ENCODE measurements at regions not wholly inside any gene's neighbourhood (a gene's known extent, or its start where the extent isn't known, plus 50 kb on each side); places are given as distances from the start of the nearest gene placed in this dataset.

DNA sequence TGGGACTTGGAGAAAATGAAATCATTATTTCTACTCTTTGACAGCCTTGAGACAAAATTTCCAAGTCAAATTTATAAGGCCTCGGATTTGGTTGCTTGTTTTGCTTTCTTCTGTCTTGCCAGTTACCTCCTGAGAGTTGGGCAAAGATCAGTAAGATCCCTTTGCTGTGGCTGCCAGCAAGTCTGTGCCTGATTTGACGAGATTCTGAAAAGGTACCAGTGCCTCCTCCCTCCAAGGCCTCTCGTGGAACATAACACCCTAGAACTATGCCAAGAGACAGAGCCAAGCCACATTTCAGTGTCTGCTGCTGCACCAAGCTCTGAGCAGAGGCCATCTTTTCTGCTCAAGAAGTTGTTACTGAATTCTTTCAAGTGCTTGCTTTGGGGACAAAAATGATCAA, 61.0 kb downstream of the GTPBP8 start:
- H3K4me3 ChIP-seq (ENCODE audit: low read length) = no peak overlapping the region
- peaks cover 5% of the 10 kb centered on the region for H3K4me1 ChIP-seq (ENCODE audit: control insufficient read depth, insufficient read depth, low read length)
- no peak overlapping the region for H3K9ac ChIP-seq (ENCODE audit: low read length)
- no peaks in the 10 kb centered on the region for H3K27me3 ChIP-seq (ENCODE audit: control insufficient read depth, insufficient read depth, low read length)
- no peaks in the 10 kb centered on the region for H3K9me3 ChIP-seq (ENCODE audit: control insufficient read depth, low read length)
- no peaks in the 10 kb centered on the region for H3K36me3 ChIP-seq (ENCODE audit: control insufficient read depth, insufficient read depth, low read length)

GRCh38 chr3:113053169-113053568, 62.4 kb downstream of the GTPBP8 start:
- H3K4me3 ChIP-seq (ENCODE audit: low read length) = no peak overlapping the region
- no peaks in the 10 kb centered on the region for H3K27me3 ChIP-seq (ENCODE audit: control insufficient read depth, insufficient read depth, low read length)
- H3K9ac ChIP-seq (ENCODE audit: low read length) = no peak overlapping the region

DNA sequence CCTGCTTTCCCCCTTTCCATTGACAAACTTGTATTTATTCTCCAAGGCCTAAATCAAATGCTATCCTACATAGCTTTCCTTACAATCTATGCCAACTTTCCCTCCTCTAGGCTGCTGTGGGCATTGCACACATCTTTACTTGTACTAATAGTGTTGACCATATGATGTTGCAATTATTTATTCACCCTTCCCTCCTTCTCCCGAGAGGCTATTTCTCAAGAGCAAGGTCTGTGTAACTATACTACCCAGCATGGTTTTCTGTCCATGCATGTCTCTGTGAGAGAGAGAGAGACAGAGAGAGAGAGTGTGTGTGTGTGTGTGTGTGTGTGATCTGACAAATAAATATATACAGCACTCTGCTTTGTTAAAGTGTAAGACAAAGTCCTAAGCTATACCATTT, 63.8 kb downstream of the GTPBP8 start:
- no peaks in the 10 kb centered on the region for H3K27me3 ChIP-seq (ENCODE audit: control insufficient read depth, insufficient read depth, low read length)
- no peaks in the 10 kb centered on the region for H3K9me3 ChIP-seq (ENCODE audit: control insufficient read depth, low read length)
- H3K4me1 ChIP-seq (ENCODE audit: control insufficient read depth, insufficient read depth, low read length) = peaks cover 5% of the 10 kb centered on the region
- H3K4me3 ChIP-seq (ENCODE audit: low read length) = no peak overlapping the region
- no peaks in the 10 kb centered on the region for H3K36me3 ChIP-seq (ENCODE audit: control insufficient read depth, insufficient read depth, low read length)
- no peak overlapping the region for H3K9ac ChIP-seq (ENCODE audit: low read length)

More at GRCh38 chr3:113053169-113053568, 62.4 kb downstream of the GTPBP8 start:
- peaks cover 5% of the 10 kb centered on the region for H3K4me1 ChIP-seq (ENCODE audit: control insufficient read depth, insufficient read depth, low read length)
- no peaks in the 10 kb centered on the region for H3K9me3 ChIP-seq (ENCODE audit: control insufficient read depth, low read length)
- H3K36me3 ChIP-seq (ENCODE audit: control insufficient read depth, insufficient read depth, low read length) = no peaks in the 10 kb centered on the region

DNA sequence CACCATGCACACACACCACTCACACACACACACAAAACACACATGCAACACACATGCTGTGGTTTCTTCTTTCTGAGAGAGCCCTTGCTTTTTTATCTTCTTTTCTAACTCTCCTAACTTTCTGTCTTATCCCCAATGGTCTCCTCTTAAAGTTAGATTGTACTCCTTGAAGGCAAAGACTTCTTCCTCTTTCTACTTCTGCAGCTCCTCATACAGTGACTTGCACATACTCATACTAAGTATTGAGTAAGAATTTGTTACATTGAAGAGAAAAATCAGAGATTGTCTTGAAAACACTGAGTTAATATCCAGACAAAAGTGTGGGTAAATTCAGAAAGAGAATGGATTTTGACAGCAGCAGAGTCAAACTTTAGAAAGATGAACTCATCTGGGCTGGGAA, 64.4 kb downstream of the GTPBP8 start:
- no peaks in the 10 kb centered on the region for H3K36me3 ChIP-seq (ENCODE audit: control insufficient read depth, insufficient read depth, low read length)
- H3K27me3 ChIP-seq (ENCODE audit: control insufficient read depth, insufficient read depth, low read length) = no peaks in the 10 kb centered on the region
- H3K4me1 ChIP-seq (ENCODE audit: control insufficient read depth, insufficient read depth, low read length) = peaks cover 5% of the 10 kb centered on the region
- H3K4me3 ChIP-seq (ENCODE audit: low read length) = no peak overlapping the region
- H3K9ac ChIP-seq (ENCODE audit: low read length) = no peak overlapping the region
- no peaks in the 10 kb centered on the region for H3K9me3 ChIP-seq (ENCODE audit: control insufficient read depth, low read length)

DNA sequence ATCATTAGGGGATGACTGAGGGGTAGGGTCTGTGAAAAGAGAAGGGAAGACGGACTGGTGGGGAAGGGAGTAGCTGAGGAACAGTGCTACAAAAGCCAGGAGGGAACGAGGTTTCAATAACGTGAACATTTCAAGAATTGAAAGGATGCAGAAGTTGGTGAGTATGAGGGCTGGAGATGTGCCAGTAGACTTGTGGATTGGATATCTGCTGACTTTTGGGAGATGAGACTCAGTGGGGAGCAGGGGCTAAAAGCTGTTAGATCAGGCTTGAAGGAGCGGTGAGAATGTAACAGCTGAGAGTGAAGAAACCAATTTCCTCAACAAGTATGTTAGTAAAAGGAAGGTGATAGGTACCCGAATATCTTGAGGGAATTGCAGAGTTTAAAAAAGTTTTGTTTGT, 65.2 kb downstream of the GTPBP8 start:
- Histone ChIP-seq H3K4me3 (ENCODE audit: low read length) (no peak overlapping the region), H3K9me3 (ENCODE audit: control insufficient read depth, low read length) (no peaks in the 10 kb centered on the region), H3K4me1 (ENCODE audit: control insufficient read depth, insufficient read depth, low read length) (peaks cover 5% of the 10 kb centered on the region), H3K9ac (ENCODE audit: low read length) (no peak overlapping the region), H3K27me3 (ENCODE audit: control insufficient read depth, insufficient read depth, low read length) (no peaks in the 10 kb centered on the region), H3K36me3 (ENCODE audit: control insufficient read depth, insufficient read depth, low read length) (no peaks in the 10 kb centered on the region)

DNA sequence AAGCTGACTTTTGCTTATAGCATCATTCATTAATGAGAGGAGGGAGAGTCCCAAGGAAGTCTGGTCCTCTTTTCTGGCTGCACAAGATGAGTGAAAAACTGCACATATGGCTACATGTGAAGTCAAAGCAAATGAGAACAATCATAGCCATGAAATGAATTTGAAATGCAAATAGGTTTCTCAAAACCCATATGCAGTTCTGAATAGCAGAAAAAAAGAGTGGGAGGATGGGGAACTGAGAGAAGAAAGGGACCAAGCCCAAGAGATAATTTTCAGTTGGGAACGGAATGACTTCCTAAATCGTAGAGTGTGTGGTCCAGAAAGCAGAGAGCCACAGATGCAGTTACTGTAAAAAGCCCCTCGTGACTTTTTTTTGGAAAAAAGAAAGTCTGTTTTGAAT, 66.3 kb downstream of the GTPBP8 start:
- Histone ChIP-seq H3K4me1 (ENCODE audit: control insufficient read depth, insufficient read depth, low read length) (no peaks in the 10 kb centered on the region), H3K27me3 (ENCODE audit: control insufficient read depth, insufficient read depth, low read length) (no peaks in the 10 kb centered on the region), H3K36me3 (ENCODE audit: control insufficient read depth, insufficient read depth, low read length) (no peaks in the 10 kb centered on the region), H3K9ac (ENCODE audit: low read length) (no peak overlapping the region), H3K9me3 (ENCODE audit: control insufficient read depth, low read length) (no peaks in the 10 kb centered on the region), H3K4me3 (ENCODE audit: low read length) (no peak overlapping the region)

- Histone ChIP-seq H3K4me1 (ENCODE audit: control insufficient read depth, insufficient read depth, low read length) (no peaks in the 10 kb centered on the region), H3K27me3 (ENCODE audit: control insufficient read depth, insufficient read depth, low read length) (no peaks in the 10 kb centered on the region), H3K36me3 (ENCODE audit: control insufficient read depth, insufficient read depth, low read length) (no peaks in the 10 kb centered on the region), H3K4me3 (ENCODE audit: low read length) (no peak overlapping the region), H3K9ac (ENCODE audit: low read length) (no peak overlapping the region), H3K9me3 (ENCODE audit: control insufficient read depth, low read length) (no peaks in the 10 kb centered on the region)
Measured at GRCh38 chr3:113058188-113058587, 67.4 kb downstream of the GTPBP8 start.

- Histone ChIP-seq H3K36me3 (ENCODE audit: control insufficient read depth, insufficient read depth, low read length) (no peaks in the 10 kb centered on the region), H3K9me3 (ENCODE audit: control insufficient read depth, low read length) (no peaks in the 10 kb centered on the region), H3K4me1 (ENCODE audit: control insufficient read depth, insufficient read depth, low read length) (no peaks in the 10 kb centered on the region), H3K27me3 (ENCODE audit: control insufficient read depth, insufficient read depth, low read length) (no peaks in the 10 kb centered on the region), H3K9ac (ENCODE audit: low read length) (no peak overlapping the region), H3K4me3 (ENCODE audit: low read length) (no peak overlapping the region)
Measured at GRCh38 chr3:113062705-113063104, 71.9 kb downstream of the GTPBP8 start.

DNA sequence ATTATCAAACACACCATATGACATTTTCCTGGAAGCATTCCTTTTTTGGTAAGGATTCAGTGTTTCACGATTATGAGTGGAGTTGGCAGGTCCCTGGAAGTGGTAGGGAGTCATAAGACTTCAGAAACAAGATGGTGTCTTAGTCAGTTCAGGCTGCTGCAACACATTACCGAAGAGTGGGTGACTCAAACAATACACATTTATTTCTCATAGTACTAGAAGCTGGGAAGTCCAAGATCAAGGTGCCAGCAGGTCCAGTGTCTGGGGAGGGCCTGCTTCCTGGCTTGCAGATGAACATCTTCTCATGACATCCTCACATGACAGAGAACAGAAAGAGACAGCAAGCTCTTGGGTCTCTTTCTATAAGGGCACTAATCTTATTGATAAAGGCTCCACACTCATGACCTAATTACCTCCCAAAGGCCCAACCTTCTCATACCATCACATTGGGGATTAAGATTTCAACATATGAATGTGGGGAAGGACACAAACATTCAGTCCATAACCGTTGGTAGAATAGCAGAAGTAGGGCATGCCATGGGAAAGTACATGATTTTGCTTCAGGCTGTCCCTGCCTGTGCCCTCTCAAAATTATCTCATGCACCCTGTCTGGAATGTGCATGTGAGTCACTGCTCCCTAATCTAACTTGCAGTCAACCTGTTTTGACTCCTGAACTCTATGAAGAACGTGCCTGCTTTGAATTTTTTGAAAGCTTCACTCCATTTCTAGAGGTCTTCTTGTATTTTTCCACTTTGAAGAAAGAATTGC, 72.5 kb downstream of the GTPBP8 start:
- H3K4me1 ChIP-seq (ENCODE audit: control insufficient read depth, insufficient read depth, low read length) = no peaks in the 10 kb centered on the region
- H3K27me3 ChIP-seq (ENCODE audit: control insufficient read depth, insufficient read depth, low read length) = no peaks in the 10 kb centered on the region
- H3K4me3 ChIP-seq (ENCODE audit: low read length) = no peak overlapping the region
- H3K9me3 ChIP-seq (ENCODE audit: control insufficient read depth, low read length) = no peaks in the 10 kb centered on the region
- H3K9ac ChIP-seq (ENCODE audit: low read length) = no peak overlapping the region
- no peaks in the 10 kb centered on the region for H3K36me3 ChIP-seq (ENCODE audit: control insufficient read depth, insufficient read depth, low read length)

DNA sequence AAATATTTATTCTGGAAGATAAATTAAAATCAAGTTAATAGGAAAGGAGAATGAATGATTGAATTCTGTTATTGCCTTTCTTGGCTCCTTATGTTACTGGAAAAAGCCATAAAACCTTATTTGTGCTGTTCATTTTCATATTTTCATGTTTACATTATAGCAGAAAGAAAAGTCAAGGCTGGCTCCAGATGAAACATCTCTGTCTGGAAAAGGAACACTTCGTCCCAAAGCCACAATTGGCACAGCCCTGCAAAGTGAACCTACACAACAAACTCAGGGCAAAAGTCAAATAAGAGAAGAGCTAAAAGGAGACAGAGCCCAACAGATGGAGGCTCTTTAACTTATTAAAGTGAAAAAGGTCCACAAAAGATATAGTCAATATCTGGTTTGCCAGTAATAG, 73.4 kb downstream of the GTPBP8 start:
- no peak overlapping the region for H3K9ac ChIP-seq (ENCODE audit: low read length)
- no peaks in the 10 kb centered on the region for H3K9me3 ChIP-seq (ENCODE audit: control insufficient read depth, low read length)
- H3K27me3 ChIP-seq (ENCODE audit: control insufficient read depth, insufficient read depth, low read length) = no peaks in the 10 kb centered on the region
- no peaks in the 10 kb centered on the region for H3K4me1 ChIP-seq (ENCODE audit: control insufficient read depth, insufficient read depth, low read length)
- no peaks in the 10 kb centered on the region for H3K36me3 ChIP-seq (ENCODE audit: control insufficient read depth, insufficient read depth, low read length)
- H3K4me3 ChIP-seq (ENCODE audit: low read length) = no peak overlapping the region

DNA sequence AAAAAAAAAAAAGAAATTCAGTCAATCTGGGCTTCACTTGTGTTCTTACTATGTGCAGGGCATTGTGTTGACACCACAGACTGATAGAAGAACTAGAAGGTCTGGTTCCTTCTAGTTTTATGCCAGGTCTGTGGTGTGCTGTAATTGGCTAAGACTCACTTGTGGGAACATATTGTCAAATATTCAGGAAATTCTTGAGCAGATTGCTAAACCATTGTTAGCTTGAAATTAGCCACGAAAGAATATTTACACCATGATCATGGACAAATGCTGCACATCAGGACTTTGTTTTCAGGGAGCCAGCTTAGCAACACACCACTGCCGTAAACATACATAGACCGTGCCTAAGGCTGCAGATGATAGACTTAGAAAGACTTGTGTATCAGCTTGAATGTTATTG, 74.6 kb downstream of the GTPBP8 start:
- Histone ChIP-seq H3K4me1 (ENCODE audit: control insufficient read depth, insufficient read depth, low read length) (no peaks in the 10 kb centered on the region), H3K9ac (ENCODE audit: low read length) (no peak overlapping the region), H3K27me3 (ENCODE audit: control insufficient read depth, insufficient read depth, low read length) (no peaks in the 10 kb centered on the region), H3K4me3 (ENCODE audit: low read length) (no peak overlapping the region), H3K36me3 (ENCODE audit: control insufficient read depth, insufficient read depth, low read length) (no peaks in the 10 kb centered on the region), H3K9me3 (ENCODE audit: control insufficient read depth, low read length) (no peaks in the 10 kb centered on the region)

GRCh38 chr3:113070072-113070640, 79.4 kb downstream of the GTPBP8 start:
- Histone ChIP-seq H3K9me3 (ENCODE audit: control insufficient read depth, low read length) (no peaks in the 10 kb centered on the region), H3K9ac (ENCODE audit: low read length) (no peak overlapping the region), H3K36me3 (ENCODE audit: control insufficient read depth, insufficient read depth, low read length) (no peaks in the 10 kb centered on the region), H3K4me3 (ENCODE audit: low read length) (no peak overlapping the region), H3K4me1 (ENCODE audit: control insufficient read depth, insufficient read depth, low read length) (no peaks in the 10 kb centered on the region), H3K27me3 (ENCODE audit: control insufficient read depth, insufficient read depth, low read length) (no peaks in the 10 kb centered on the region)

Data from mucosa of stomach (tissue), 1 donor.